NT2/D1 (cell line): ENCODE measurements at regions not wholly inside any gene's neighbourhood (a gene's known extent, or its start where the extent isn't known, plus 50 kb on each side); places are given as distances from the start of the nearest gene placed in this dataset.

ENCODE experiments used
- DNase-seq: peaks from one replicate; pipeline ENCODE4 v3.0.0-alpha.2; 2011; ENCODE audit warnings: low read depth, low spot score
- H3K27me3 ChIP-seq: 2 replicates; pipeline ENCODE4 v1.6.0; 2011; ENCODE audit warnings: mild to moderate bottlenecking; ENCODE audit not compliant: insufficient read length, insufficient read depth
- H3K36me3 ChIP-seq: 2 replicates; pipeline ENCODE4 v1.6.1; 2011; ENCODE audit warnings: mild to moderate bottlenecking, low read length, mixed read lengths; ENCODE audit not compliant: insufficient read depth, insufficient read length
- H3K4me1 ChIP-seq: 2 replicates; pipeline ENCODE4 v1.5.1; 2011; ENCODE audit not compliant: insufficient read depth, insufficient read length
- H3K4me3 ChIP-seq: 2 replicates; pipeline ENCODE4 v1.5.1; 2011; ENCODE audit warnings: low read depth; ENCODE audit not compliant: insufficient read length
- H3K9ac ChIP-seq: 2 replicates; pipeline ENCODE4 v1.6.0; 2011; ENCODE audit warnings: low read depth; ENCODE audit not compliant: insufficient read length
- H3K9me3 ChIP-seq: 2 replicates; pipeline ENCODE4 v1.5.1; 2011; ENCODE audit warnings: mild to moderate bottlenecking, low read length; ENCODE audit not compliant: insufficient read depth
- SUZ12 ChIP-seq: IDR thresholded peaks from 2 replicates; pipeline ENCODE4 v1.6.1; 2011; ENCODE audit not compliant: insufficient read length, insufficient read depth; ENCODE audit errors: extremely low read depth
- YY1 ChIP-seq: IDR thresholded peaks from 2 replicates; pipeline ENCODE4 v1.6.1; 2011; ENCODE audit not compliant: insufficient read length, insufficient read depth
- ZNF274 ChIP-seq: IDR thresholded peaks from 2 replicates; pipeline ENCODE4 v1.6.1; 2011; ENCODE audit warnings: mild to moderate bottlenecking, low read depth, low read length

- H3K36me3 ChIP-seq, result no peaks in the 10 kb centered on the region
- DNase-seq, result no peak
These were observed 112.9 kb upstream of the DTNBP1 start for GRCh38 chr6:15775741-15776140.

DNA sequence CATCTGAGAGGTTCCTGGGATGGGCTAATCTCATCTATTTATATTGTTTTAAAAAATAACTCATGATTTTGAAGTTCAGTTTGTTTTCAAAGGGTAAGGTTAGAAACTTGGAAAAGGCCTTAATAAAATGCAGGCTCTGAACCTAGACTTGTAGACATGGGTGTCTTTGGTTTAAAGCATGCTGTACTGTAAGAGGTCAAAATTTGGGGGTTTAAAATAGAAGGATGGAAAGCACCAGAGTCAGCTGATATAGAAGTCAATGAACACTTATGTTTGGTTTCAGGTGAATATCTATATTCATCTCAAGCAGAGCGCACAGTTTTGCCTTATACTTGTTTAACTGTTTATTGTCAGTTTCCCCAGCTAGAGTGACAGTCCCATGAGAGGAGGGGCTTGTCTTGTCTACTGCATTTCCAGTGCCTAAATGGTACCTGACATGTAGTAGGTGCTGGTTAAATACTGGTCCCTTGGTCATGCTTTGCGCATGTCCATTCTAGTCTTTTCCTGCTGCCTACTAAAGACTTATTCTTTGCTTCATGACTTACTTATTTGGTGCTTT lies 112.3 kb upstream of the DTNBP1 start:
- TF ChIP-seq SUZ12 (no peak), ZNF274 (no peak), YY1 (no peak)
- no peaks in the 10 kb centered on the region for H3K4me1 ChIP-seq
- no peak overlapping the region for H3K4me3 ChIP-seq
- no peak for DNase-seq
- H3K9me3 ChIP-seq, result no peaks in the 10 kb centered on the region
- no peak overlapping the region for H3K9ac ChIP-seq
- no peaks in the 10 kb centered on the region for H3K36me3 ChIP-seq
- H3K27me3 ChIP-seq, result no peaks in the 10 kb centered on the region

More at GRCh38 chr6:15775741-15776140, 112.9 kb upstream of the DTNBP1 start:
- Histone ChIP-seq H3K9me3 (no peaks in the 10 kb centered on the region), H3K9ac (no peak overlapping the region), H3K4me3 (no peak overlapping the region), H3K27me3 (no peaks in the 10 kb centered on the region), H3K4me1 (no peaks in the 10 kb centered on the region)
- no peak for TF ChIP-seq YY1
- TF ChIP-seq SUZ12, result no peak
- TF ChIP-seq ZNF274, result no peak

DNA sequence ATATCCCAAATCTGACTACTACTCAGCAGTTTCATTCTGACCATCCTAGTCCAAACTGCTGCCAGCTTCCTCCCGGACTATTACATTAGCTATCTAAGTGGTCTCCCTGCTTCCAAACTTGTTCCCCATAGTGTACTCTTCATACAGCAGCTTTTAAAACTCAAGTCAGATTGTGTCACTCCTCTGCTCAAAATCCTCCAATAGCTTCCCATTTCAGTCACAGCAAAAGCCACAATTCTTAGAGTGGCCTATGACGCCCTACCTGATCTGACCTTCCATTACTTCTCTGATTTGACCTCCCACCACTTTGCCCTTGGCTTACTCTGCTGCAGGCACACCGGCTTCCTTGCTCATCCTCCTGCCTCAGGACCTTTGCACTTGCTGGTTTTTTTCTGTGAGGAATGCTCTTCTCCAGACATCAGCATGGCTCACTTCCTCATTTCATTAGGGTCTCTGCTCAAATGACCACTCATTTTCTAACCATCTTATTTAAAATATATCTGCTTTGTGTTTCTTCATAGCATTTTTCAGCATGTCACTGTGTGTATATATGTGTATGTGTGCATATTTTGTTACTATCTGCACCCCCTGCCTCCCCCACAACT lies 111.1 kb upstream of the DTNBP1 start:
- Histone ChIP-seq H3K4me1 (no peaks in the 10 kb centered on the region), H3K9me3 (no peaks in the 10 kb centered on the region), H3K9ac (no peak overlapping the region), H3K27me3 (no peaks in the 10 kb centered on the region), H3K36me3 (no peaks in the 10 kb centered on the region), H3K4me3 (no peak overlapping the region)
- DNase-seq, result no peak
- no peak for TF ChIP-seq ZNF274
- TF ChIP-seq YY1, result no peak
- TF ChIP-seq SUZ12, result no peak

DNA sequence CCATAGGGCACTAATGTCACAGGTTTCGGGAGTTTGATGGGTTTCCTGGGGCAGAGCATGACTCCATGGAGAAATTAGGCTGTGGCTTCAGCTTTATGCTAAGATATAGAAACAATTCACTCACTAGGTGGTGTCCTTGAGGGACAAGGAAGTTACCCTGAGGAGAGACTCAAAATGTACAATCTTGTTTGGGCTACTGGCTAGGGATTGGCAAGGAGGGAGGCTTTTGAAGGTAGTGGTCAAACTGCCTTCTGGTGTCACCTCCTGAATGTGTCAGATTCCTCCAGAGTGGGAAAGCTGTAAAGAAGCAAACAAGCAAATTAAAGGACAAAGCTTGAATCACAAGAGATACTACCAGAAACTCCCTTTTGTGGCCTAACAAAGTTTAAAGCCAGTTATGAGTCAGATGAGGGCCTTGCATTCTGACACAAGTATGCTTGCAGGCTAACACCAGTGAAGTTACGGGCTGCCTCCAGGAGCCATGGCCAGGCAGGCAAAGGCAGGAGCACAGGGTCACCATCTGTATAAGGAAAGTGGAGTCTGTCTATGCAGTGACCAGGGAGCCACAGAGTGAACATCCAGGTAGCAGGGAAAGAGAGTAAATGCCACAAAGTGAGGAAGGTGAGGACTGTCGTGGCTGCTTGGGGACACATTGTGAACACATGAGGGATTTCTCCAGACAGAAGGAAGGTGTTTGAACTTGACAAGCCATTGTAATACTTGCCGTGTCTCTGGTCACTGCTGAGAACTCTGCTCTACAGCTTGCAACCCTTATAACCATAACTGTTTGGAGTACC lies 107.7 kb upstream of the DTNBP1 start:
- TF ChIP-seq ZNF274 (no peak), SUZ12 (no peak), YY1 (no peak)
- Histone ChIP-seq H3K27me3 (no peaks in the 10 kb centered on the region), H3K36me3 (no peaks in the 10 kb centered on the region), H3K9ac (no peak overlapping the region), H3K9me3 (no peaks in the 10 kb centered on the region), H3K4me3 (no peak overlapping the region), H3K4me1 (no peaks in the 10 kb centered on the region)
- DNase-seq, result no peak

DNA sequence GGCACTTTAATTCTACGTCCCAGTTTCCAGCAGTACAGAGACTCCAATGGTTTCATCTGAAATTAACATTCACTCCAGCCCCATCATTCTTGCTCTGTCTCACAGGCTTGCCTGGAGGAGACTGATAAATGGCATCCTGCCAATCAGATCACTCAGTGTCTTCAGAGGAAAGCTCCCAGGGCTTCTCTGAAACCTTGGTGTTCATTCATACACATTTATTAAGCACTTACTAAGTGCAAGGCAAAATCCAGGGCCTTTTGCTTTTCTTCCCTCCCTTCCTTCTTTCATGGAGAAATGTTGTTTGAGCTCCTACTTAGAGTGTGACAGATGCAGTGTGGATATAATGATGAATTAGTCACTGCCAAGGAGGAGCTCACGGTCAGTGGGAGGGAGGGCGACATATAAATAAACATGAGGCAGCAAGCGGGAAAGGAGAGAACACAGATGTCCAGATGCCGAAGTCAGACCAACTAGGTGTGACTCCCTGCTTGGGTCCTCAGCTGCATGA lies 106.7 kb upstream of the DTNBP1 start:
- no peak for DNase-seq
- no peaks in the 10 kb centered on the region for H3K27me3 ChIP-seq
- H3K9me3 ChIP-seq, result no peaks in the 10 kb centered on the region
- no peaks in the 10 kb centered on the region for H3K4me1 ChIP-seq
- TF ChIP-seq YY1, result no peak
- no peak for TF ChIP-seq ZNF274
- no peak for TF ChIP-seq SUZ12
- H3K4me3 ChIP-seq, result no peak overlapping the region
- H3K36me3 ChIP-seq, result no peaks in the 10 kb centered on the region
- no peak overlapping the region for H3K9ac ChIP-seq

GRCh38 chr6:15768999-15769398 lies 106.2 kb upstream of the DTNBP1 start:
- Histone ChIP-seq H3K27me3 (no peaks in the 10 kb centered on the region), H3K4me1 (no peaks in the 10 kb centered on the region), H3K9me3 (no peaks in the 10 kb centered on the region), H3K9ac (no peak overlapping the region), H3K36me3 (no peaks in the 10 kb centered on the region), H3K4me3 (no peak overlapping the region)
- TF ChIP-seq YY1, result no peak
- TF ChIP-seq ZNF274, result no peak
- TF ChIP-seq SUZ12, result no peak
- DNase-seq, result no peak

GRCh38 chr6:15763837-15764236 lies 101.0 kb upstream of the DTNBP1 start:
- TF ChIP-seq YY1 (no peak), SUZ12 (no peak), ZNF274 (no peak)
- no peaks in the 10 kb centered on the region for H3K4me1 ChIP-seq
- H3K36me3 ChIP-seq, result no peaks in the 10 kb centered on the region
- no peak for DNase-seq
- H3K27me3 ChIP-seq, result no peaks in the 10 kb centered on the region
- no peak overlapping the region for H3K4me3 ChIP-seq
- peaks cover 5% of the 10 kb centered on the region; the same call in 1 of the 2 replicates for H3K9me3 ChIP-seq
- H3K9ac ChIP-seq, result no peak overlapping the region
